ENCODE measurements at regions not wholly inside any gene's neighbourhood (a gene's known extent, or its start where the extent isn't known, plus 50 kb on each side); places are given as distances from the start of the nearest gene placed in this dataset.

DNA sequence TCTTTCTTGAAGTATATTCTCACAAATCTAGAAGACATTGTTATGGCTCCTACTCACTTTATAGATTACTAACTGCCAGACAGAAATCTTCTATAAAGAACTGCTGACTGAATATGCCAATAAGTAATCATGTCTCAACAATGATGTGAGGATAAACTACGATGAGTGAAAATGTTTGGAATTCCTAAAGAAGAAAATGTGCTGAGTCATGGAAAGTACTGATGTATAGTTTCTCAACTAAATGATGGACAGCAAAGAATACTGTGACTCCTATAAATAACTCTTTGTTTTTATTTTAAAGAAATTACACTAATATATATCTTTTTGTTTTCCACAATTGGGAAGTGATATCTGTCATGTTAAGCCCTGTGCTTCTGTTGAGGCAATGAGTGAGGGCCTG, 232.9 kb downstream of the LNPK start:
- Mint-ChIP-seq H3K27ac (no peak overlapping the region), H3K9me3 (peaks cover 17% of the 10 kb centered on the region), H3K4me3 (no peak overlapping the region), H3K27me3 (ENCODE audit: low read depth) (no peaks in the 10 kb centered on the region), H3K36me3 (0 out of 2 replicates have a peak, but pooled peaks cover 2% of the 10 kb centered on the region), H3K4me1 (peaks cover 15% of the 10 kb centered on the region)
- DNase-seq (ENCODE audit: low spot score): no peak
- TF ChIP-seq, protein P1, sequence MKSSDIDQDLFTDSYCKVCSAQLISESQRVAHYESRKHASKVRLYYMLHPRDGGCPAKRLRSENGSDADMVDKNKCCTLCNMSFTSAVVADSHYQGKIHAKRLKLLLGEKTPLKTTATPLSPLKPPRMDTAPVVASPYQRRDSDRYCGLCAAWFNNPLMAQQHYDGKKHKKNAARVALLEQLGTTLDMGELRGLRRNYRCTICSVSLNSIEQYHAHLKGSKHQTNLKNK (CRISPR knock-in tag; IDR thresholded peaks at IDR 0.05): no peak
- TF ChIP-seq, protein P2, sequence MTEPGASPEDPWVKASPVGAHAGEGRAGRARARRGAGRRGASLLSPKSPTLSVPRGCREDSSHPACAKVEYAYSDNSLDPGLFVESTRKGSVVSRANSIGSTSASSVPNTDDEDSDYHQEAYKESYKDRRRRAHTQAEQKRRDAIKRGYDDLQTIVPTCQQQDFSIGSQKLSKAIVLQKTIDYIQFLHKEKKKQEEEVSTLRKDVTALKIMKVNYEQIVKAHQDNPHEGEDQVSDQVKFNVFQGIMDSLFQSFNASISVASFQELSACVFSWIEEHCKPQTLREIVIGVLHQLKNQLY (CRISPR knock-in tag; IDR thresholded peaks at IDR 0.05): no peak
- TF ChIP-seq GRHL2 (CRISPR knock-in tag; IDR thresholded peaks at IDR 0.05; ENCODE audit: insufficient replicate concordance, severe bottlenecking): no peak
- TF ChIP-seq CBFB (CRISPR knock-in tag; IDR thresholded peaks at IDR 0.05; ENCODE audit: low read depth): no peak
- no peak for TF ChIP-seq ATF1 (CRISPR knock-in tag; IDR thresholded peaks at IDR 0.05)
- TF ChIP-seq ZNF423 (CRISPR knock-in tag; IDR thresholded peaks at IDR 0.05): no peak
- CTCF ChIA-PET: no interaction called here
- ATAC-seq: no peak
- POLR2A ChIA-PET: interaction anchor here (0.6 kb wide), 1 partner anchor 265 kb away, joined by 3 read pairs; no protein-coding TSS in a partner anchor

DNA sequence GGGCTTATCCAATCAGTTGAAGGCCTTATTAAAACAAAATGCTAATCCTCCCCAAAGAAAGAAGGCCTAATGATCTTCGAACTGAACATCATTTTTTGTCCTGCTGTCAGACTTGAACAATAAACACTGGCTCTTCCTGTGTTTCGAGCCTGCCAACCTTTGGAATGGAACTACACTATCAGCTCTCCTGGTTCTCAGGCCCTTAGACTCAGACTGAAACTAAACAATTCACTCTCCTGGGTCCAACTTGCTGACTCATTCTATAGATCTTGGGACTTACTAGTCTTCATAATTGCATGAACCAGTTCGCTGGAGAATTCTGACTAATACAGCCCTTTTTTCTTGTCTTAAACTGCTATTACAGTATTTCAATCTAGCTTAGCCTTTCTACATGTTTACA, 235.2 kb downstream of the LNPK start:
- H3K4me1 Mint-ChIP-seq: peaks cover 15% of the 10 kb centered on the region
- no peaks in the 10 kb centered on the region for H3K27me3 Mint-ChIP-seq (ENCODE audit: low read depth)
- no peak for ATAC-seq
- POLR2A ChIA-PET: interaction anchor here (0.6 kb wide), 1 partner anchor 26 kb away, joined by 3 read pairs; no protein-coding TSS in a partner anchor
- H3K9me3 Mint-ChIP-seq: peaks cover 17% of the 10 kb centered on the region
- no peak for TF ChIP-seq SMAD3 (CRISPR knock-in tag; IDR thresholded peaks at IDR 0.05; ENCODE audit: borderline replicate concordance)
- TF ChIP-seq, protein P3, sequence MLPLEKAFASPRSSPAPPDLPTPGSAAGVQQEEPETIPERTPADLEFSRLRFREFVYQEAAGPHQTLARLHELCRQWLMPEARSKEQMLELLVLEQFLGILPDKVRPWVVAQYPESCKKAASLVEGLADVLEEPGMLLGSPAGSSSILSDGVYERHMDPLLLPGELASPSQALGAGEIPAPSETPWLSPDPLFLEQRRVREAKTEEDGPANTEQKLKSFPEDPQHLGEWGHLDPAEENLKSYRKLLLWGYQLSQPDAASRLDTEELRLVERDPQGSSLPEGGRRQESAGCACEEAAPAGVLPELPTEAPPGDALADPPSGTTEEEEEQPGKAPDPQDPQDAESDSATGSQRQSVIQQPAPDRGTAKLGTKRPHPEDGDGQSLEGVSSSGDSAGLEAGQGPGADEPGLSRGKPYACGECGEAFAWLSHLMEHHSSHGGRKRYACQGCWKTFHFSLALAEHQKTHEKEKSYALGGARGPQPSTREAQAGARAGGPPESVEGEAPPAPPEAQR (CRISPR knock-in tag; IDR thresholded peaks at IDR 0.05): no peak
- TF ChIP-seq, protein P4, sequence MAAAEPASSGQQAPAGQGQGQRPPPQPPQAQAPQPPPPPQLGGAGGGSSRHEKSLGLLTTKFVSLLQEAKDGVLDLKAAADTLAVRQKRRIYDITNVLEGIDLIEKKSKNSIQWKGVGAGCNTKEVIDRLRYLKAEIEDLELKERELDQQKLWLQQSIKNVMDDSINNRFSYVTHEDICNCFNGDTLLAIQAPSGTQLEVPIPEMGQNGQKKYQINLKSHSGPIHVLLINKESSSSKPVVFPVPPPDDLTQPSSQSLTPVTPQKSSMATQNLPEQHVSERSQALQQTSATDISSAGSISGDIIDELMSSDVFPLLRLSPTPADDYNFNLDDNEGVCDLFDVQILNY (CRISPR knock-in tag; IDR thresholded peaks at IDR 0.05): no peak
- TF ChIP-seq ZNF317 (CRISPR knock-in tag; IDR thresholded peaks at IDR 0.05; ENCODE audit: borderline replicate concordance, low read depth): no peak
- TF ChIP-seq, protein P5, sequence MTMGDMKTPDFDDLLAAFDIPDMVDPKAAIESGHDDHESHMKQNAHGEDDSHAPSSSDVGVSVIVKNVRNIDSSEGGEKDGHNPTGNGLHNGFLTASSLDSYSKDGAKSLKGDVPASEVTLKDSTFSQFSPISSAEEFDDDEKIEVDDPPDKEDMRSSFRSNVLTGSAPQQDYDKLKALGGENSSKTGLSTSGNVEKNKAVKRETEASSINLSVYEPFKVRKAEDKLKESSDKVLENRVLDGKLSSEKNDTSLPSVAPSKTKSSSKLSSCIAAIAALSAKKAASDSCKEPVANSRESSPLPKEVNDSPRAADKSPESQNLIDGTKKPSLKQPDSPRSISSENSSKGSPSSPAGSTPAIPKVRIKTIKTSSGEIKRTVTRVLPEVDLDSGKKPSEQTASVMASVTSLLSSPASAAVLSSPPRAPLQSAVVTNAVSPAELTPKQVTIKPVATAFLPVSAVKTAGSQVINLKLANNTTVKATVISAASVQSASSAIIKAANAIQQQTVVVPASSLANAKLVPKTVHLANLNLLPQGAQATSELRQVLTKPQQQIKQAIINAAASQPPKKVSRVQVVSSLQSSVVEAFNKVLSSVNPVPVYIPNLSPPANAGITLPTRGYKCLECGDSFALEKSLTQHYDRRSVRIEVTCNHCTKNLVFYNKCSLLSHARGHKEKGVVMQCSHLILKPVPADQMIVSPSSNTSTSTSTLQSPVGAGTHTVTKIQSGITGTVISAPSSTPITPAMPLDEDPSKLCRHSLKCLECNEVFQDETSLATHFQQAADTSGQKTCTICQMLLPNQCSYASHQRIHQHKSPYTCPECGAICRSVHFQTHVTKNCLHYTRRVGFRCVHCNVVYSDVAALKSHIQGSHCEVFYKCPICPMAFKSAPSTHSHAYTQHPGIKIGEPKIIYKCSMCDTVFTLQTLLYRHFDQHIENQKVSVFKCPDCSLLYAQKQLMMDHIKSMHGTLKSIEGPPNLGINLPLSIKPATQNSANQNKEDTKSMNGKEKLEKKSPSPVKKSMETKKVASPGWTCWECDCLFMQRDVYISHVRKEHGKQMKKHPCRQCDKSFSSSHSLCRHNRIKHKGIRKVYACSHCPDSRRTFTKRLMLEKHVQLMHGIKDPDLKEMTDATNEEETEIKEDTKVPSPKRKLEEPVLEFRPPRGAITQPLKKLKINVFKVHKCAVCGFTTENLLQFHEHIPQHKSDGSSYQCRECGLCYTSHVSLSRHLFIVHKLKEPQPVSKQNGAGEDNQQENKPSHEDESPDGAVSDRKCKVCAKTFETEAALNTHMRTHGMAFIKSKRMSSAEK (CRISPR knock-in tag; IDR thresholded peaks at IDR 0.05; ENCODE audit: borderline replicate concordance): no peak
- H3K27ac Mint-ChIP-seq: no peak overlapping the region
- CTCF ChIA-PET: interaction anchor here (1.3 kb wide), 1 partner anchor 77 kb away, joined by 4 read pairs; no protein-coding TSS in a partner anchor
- 0 out of 2 replicates have a peak, but pooled peaks cover 2% of the 10 kb centered on the region for H3K36me3 Mint-ChIP-seq
- no peak overlapping the region for H3K4me3 Mint-ChIP-seq
- DNase-seq (ENCODE audit: low spot score): no peak

DNA sequence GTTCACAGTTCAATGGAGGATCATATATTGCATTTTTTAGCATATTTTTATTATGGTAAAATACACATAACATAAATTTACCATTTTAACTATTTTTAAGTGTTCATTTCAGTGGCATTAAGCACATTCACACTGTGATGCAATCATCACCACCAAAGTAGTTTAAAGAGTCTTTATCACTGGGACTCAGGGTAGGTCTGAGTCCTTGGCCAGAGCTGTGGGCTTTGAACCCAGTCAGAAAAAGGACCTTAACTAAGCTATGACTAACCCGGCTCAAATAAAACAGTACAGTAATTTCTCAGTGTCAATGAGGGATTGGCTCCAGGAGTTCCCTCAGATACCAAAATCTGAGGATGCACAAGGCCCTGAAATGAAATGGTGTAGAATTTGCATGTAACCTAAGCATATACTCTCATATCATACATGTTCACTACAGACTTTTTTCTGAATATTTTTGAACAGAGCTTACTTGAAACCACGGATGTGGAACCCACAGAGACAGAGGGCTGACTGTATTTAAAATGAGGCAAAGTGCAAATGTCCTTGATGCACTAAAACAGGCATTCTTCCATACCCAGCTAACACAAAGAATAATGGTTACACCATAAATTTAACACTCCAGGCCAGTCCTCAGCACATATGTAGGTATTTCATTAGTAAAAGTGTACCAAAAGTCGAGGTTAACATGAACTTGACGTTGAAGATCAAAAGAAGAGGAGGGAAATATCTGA, 246.2 kb downstream of the LNPK start:
- Mint-ChIP-seq H3K27me3 (ENCODE audit: low read depth) (0 out of 2 replicates have a peak, but pooled peaks cover 3% of the 10 kb centered on the region), H3K36me3 (peaks cover 2% of the 10 kb centered on the region), H3K4me3 (no peak overlapping the region), H3K27ac (no peak overlapping the region), H3K4me1 (peaks cover 33% of the 10 kb centered on the region), H3K9me3 (peaks cover 8% of the 10 kb centered on the region)
- ChIA-PET CTCF (interaction anchor here (0.6 kb wide), 1 partner anchor 757 kb away, joined by 4 read pairs; no protein-coding TSS in a partner anchor), POLR2A (no interaction called here)
- TF ChIP-seq, protein P6, sequence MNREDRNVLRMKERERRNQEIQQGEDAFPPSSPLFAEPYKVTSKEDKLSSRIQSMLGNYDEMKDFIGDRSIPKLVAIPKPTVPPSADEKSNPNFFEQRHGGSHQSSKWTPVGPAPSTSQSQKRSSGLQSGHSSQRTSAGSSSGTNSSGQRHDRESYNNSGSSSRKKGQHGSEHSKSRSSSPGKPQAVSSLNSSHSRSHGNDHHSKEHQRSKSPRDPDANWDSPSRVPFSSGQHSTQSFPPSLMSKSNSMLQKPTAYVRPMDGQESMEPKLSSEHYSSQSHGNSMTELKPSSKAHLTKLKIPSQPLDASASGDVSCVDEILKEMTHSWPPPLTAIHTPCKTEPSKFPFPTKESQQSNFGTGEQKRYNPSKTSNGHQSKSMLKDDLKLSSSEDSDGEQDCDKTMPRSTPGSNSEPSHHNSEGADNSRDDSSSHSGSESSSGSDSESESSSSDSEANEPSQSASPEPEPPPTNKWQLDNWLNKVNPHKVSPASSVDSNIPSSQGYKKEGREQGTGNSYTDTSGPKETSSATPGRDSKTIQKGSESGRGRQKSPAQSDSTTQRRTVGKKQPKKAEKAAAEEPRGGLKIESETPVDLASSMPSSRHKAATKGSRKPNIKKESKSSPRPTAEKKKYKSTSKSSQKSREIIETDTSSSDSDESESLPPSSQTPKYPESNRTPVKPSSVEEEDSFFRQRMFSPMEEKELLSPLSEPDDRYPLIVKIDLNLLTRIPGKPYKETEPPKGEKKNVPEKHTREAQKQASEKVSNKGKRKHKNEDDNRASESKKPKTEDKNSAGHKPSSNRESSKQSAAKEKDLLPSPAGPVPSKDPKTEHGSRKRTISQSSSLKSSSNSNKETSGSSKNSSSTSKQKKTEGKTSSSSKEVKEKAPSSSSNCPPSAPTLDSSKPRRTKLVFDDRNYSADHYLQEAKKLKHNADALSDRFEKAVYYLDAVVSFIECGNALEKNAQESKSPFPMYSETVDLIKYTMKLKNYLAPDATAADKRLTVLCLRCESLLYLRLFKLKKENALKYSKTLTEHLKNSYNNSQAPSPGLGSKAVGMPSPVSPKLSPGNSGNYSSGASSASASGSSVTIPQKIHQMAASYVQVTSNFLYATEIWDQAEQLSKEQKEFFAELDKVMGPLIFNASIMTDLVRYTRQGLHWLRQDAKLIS (CRISPR knock-in tag; IDR thresholded peaks at IDR 0.05; ENCODE audit: borderline replicate concordance): no peak
- TF ChIP-seq ELF4 (CRISPR knock-in tag; IDR thresholded peaks at IDR 0.05; ENCODE audit: low read depth) (no peak), KAT7 (CRISPR knock-in tag; IDR thresholded peaks at IDR 0.05; ENCODE audit: borderline replicate concordance) (no peak), IRF2 (CRISPR knock-in tag; IDR thresholded peaks at IDR 0.05; ENCODE audit: borderline replicate concordance, low read depth) (no peak), NFATC4 (CRISPR knock-in tag; IDR thresholded peaks at IDR 0.05) (no peak)
- DNase-seq (ENCODE audit: low spot score) (no peak), ATAC-seq (no peak)
